SK-N-SH (cell line): ENCODE measurements at regions not wholly inside any gene's neighbourhood (a gene's known extent, or its start where the extent isn't known, plus 50 kb on each side); places are given as distances from the start of the nearest gene placed in this dataset.

ENCODE experiments used
- CTCF ChIA-PET: fragments of 300-600, 350-600 bp; formaldehyde crosslinking; extraction: SDS; loops from one replicate; lab custom pipeline; 2021; lab: Yijun Ruan, JAX
- POLR2A ChIA-PET: fragments of 350-600 bp; sonication (Branson Sonifier 250); formaldehyde crosslinking; extraction: SDS; loops from one replicate; lab custom pipeline; 2020; ENCODE audit warnings: antibody characterized with exemption, inconsistent platforms; lab: Yijun Ruan, JAX
- DNase-seq: peaks from one replicate; pipeline ENCODE4 v3.0.0; 2012
- H2AFZ ChIP-seq: fragments of 200-600 bp; sonication (generic); 2 replicates; pipeline ENCODE4 v1.8.1; 2016; ENCODE audit warnings: antibody characterized with exemption, mild to moderate bottlenecking, low read depth
- H3F3A ChIP-seq: fragments of 200-600 bp; sonication (generic); replicated peaks from 2 replicates; pipeline ENCODE3; 2016; ENCODE audit warnings: antibody characterized with exemption, mild to moderate bottlenecking; ENCODE audit not compliant: insufficient read depth
- H3K27ac ChIP-seq, 2 experiments: fragments of 200-500 bp in 1 of 2; fragments of 200-600 bp in 1 of 2; sonication (Bioruptor generic) in 1 of 2; sonication (generic), shearing (Covaris generic) in 1 of 2; 2 replicates each; pipeline versions ENCODE4 v1.5.1 to v1.6.1; 2014 to 2016; ENCODE audit warnings: low read depth in 2 of 2, inconsistent platforms in 1 of 2, low read length in 1 of 2, mild to moderate bottlenecking in 1 of 2, mixed read lengths in 1 of 2
- H3K27me3 ChIP-seq: fragments of 200-600 bp; sonication (generic), shearing (Covaris generic); 2 replicates; pipeline ENCODE4 v1.6.1; 2016; ENCODE audit warnings: mixed run types; ENCODE audit not compliant: insufficient read depth
- H3K36me3 ChIP-seq, 2 experiments: fragments of 200-500 bp in 1 of 2; fragments of 200-600 bp in 1 of 2; sonication (Bioruptor generic) in 1 of 2; sonication (generic) in 1 of 2; replicated peaks in 1 of 2; 2 replicates each; pipeline versions ENCODE3 to v1.5.1; 2014 to 2016; ENCODE audit warnings: low read length in 1 of 2, mild to moderate bottlenecking in 1 of 2; ENCODE audit not compliant: insufficient read depth in 2 of 2, control insufficient read depth in 1 of 2
- H3K4me1 ChIP-seq, 2 experiments: fragments of 200-500 bp in 1 of 2; fragments of 200-600 bp in 1 of 2; sonication (Bioruptor generic) in 1 of 2; sonication (generic), shearing (Covaris generic) in 1 of 2; 2 replicates each; pipeline versions ENCODE4 v1.5.1 to v1.6.1; 2014 to 2016; ENCODE audit warnings: low read depth in 1 of 2, low read length in 1 of 2, mixed run types in 1 of 2; ENCODE audit not compliant: insufficient read depth in 2 of 2, control insufficient read depth in 1 of 2
- H3K4me2 ChIP-seq: fragments of 200-600 bp; sonication (generic), shearing (Covaris generic); 2 replicates; pipeline ENCODE4 v1.6.1; 2017; ENCODE audit warnings: mixed run types
- H3K4me3 ChIP-seq, 2 experiments: fragments of 200-500 bp in 1 of 2; fragments of 200-600 bp in 1 of 2; sonication (Bioruptor generic) in 1 of 2; sonication (generic), shearing (Covaris generic) in 1 of 2; 2 replicates each; pipeline versions ENCODE4 v1.5.1 to v1.8.1; 2014 to 2016; ENCODE audit warnings: low read depth in 2 of 2, inconsistent platforms in 1 of 2, low read length in 1 of 2, mild to moderate bottlenecking in 1 of 2, mixed read lengths in 1 of 2, moderate library complexity in 1 of 2
- H3K79me2 ChIP-seq: fragments of 200-600 bp; sonication (generic); 2 replicates; pipeline ENCODE4 v1.8.1; 2017; ENCODE audit warnings: mild to moderate bottlenecking; ENCODE audit not compliant: insufficient read depth
- H3K9ac ChIP-seq: fragments of 200-600 bp; sonication (generic); 2 replicates; pipeline ENCODE4 v1.6.1; 2017; ENCODE audit warnings: mixed run types
- H3K9me2 ChIP-seq: fragments of 200-600 bp; sonication (generic); 2 replicates; pipeline ENCODE4 v1.6.1; 2017; ENCODE audit warnings: mixed run types
- H3K9me3 ChIP-seq: fragments of 200-600 bp; sonication (generic); 2 replicates; pipeline ENCODE4 v1.6.1; 2017; ENCODE audit warnings: mixed run types, mild to moderate bottlenecking, moderate library complexity
- H4K20me1 ChIP-seq: fragments of 200-600 bp; sonication (generic); 2 replicates; pipeline ENCODE4 v1.6.1; 2017; ENCODE audit warnings: mild to moderate bottlenecking, mixed run types; ENCODE audit not compliant: insufficient read depth
- CHD2 ChIP-seq: fragments of 150-350 bp; IDR thresholded peaks from 2 replicates; pipeline ENCODE4 v1.6.1; 2018; ENCODE audit warnings: low read length; ENCODE audit not compliant: partially characterized antibody
- ELF1 ChIP-seq: IDR thresholded peaks from 2 replicates; pipeline ENCODE4 v1.4.0; 2012
- EZH2phosphoT487 ChIP-seq: fragments of 200-600 bp; sonication (generic); IDR thresholded peaks from 2 replicates; pipeline ENCODE4 v1.6.1; 2017; ENCODE audit warnings: low read depth, mixed run types, mild to moderate bottlenecking, antibody characterized with exemption, moderate library complexity, borderline replicate concordance
- FOSL2 ChIP-seq: IDR thresholded peaks from 2 replicates; pipeline ENCODE4 v1.4.0; 2012; ENCODE audit warnings: low read depth, mild to moderate bottlenecking, moderate library complexity, borderline replicate concordance
- FOXJ3 ChIP-seq: sonication (generic); formaldehyde crosslinking; IDR thresholded peaks from 2 replicates; pipeline ENCODE4 v1.5.1; 2020; ENCODE audit warnings: mild to moderate bottlenecking, missing genetic modification reagents
- FOXM1 ChIP-seq: IDR thresholded peaks from 2 replicates; pipeline ENCODE4 v1.4.0; 2012; ENCODE audit warnings: low read depth, mild to moderate bottlenecking
- GABPA ChIP-seq: IDR thresholded peaks from 2 replicates; pipeline ENCODE4 v1.4.0; 2012; ENCODE audit warnings: low read depth, mild to moderate bottlenecking
- JUND ChIP-seq: IDR thresholded peaks from 2 replicates; pipeline ENCODE4 v1.4.0; 2012
- MEF2A ChIP-seq: IDR thresholded peaks from 2 replicates; pipeline ENCODE4 v1.4.0; 2012; ENCODE audit warnings: low read depth, borderline replicate concordance
- NRF1 ChIP-seq: IDR thresholded peaks from 2 replicates; pipeline ENCODE4 v1.6.1; 2012; ENCODE audit warnings: low read depth, mild to moderate bottlenecking, low read length
- RAD21 ChIP-seq: IDR thresholded peaks from 2 replicates; pipeline ENCODE4 v1.6.1; 2012; ENCODE audit warnings: mild to moderate bottlenecking, low read length
- RCOR1 ChIP-seq: fragments of 150-350 bp; IDR thresholded peaks from 2 replicates; pipeline ENCODE4 v1.6.1; 2017; ENCODE audit warnings: antibody characterized with exemption, low read length
- TCF12 ChIP-seq: IDR thresholded peaks from 2 replicates; pipeline ENCODE4 v1.4.0; 2012
- ZBTB33 ChIP-seq: IDR thresholded peaks from 2 replicates; pipeline ENCODE4 v1.4.0; 2012; ENCODE audit warnings: low read depth, borderline replicate concordance
- WGBS: methylation state at CpG from one replicate; pipeline ENCODE4 v1.1.6; 2017; ENCODE audit warnings: low lambda C conversion rate; 5-methylcytosine and 5-hydroxymethylcytosine counted together
- TF ChIP-seq, protein P1 (sequence below): IDR thresholded peaks from 2 replicates; pipeline ENCODE4 v1.4.0; 2012; ENCODE audit warnings: low read depth, borderline replicate concordance
- TF ChIP-seq, protein P2 (sequence below): IDR thresholded peaks from 2 replicates; pipeline ENCODE4 v1.6.1; 2012; ENCODE audit warnings: mild to moderate bottlenecking, low read depth, low read length, moderate library complexity

GRCh38 chr2:47251404-47251675 is 75.0 kb upstream of the CALM2 start:
- DNase-seq = no peak
- POLR2A ChIA-PET = interaction anchor here (0.7 kb wide), 1 partner anchor 1897 kb away, joined by 3 read pairs; no protein-coding TSS in a partner anchor

More at GRCh38 chr2:47251404-47251675, 75.0 kb upstream of the CALM2 start:
- no peak overlapping the region for H2AFZ ChIP-seq
- no peak overlapping the region for H3K9ac ChIP-seq
- no peaks in the 10 kb centered on the region for H4K20me1 ChIP-seq
- H3K27me3 ChIP-seq = no peaks in the 10 kb centered on the region
- no peaks in the 10 kb centered on the region for H3K36me3 ChIP-seq
- WGBS = 69% methylated on average over 3 of the region's 3 CpGs
- H3K9me2 ChIP-seq = no peaks in the 10 kb centered on the region
- no peaks in the 10 kb centered on the region for H3F3A ChIP-seq
- CTCF ChIA-PET = no interaction called here
- H3K79me2 ChIP-seq = no peaks in the 10 kb centered on the region
- no peaks in the 10 kb centered on the region for H3K9me3 ChIP-seq
- peaks cover 5 to 17% of the 10 kb centered on the region in 2 experiments; a peak in 2 of 4 replicates for H3K4me1 ChIP-seq
- TF ChIP-seq RCOR1 = no peak
- TF ChIP-seq, protein P1, sequence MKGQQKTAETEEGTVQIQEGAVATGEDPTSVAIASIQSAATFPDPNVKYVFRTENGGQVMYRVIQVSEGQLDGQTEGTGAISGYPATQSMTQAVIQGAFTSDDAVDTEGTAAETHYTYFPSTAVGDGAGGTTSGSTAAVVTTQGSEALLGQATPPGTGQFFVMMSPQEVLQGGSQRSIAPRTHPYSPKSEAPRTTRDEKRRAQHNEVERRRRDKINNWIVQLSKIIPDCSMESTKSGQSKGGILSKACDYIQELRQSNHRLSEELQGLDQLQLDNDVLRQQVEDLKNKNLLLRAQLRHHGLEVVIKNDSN = no peak
- TF ChIP-seq TCF12 = no peak
- no peak for TF ChIP-seq FOSL2
- TF ChIP-seq FOXM1 = no peak
- no peak for TF ChIP-seq CHD2
- TF ChIP-seq JUND = no peak
- no peak for TF ChIP-seq MEF2A
- no peak for TF ChIP-seq FOXJ3 (CRISPR knock-in tag)
- TF ChIP-seq GABPA = no peak
- no peak for TF ChIP-seq RAD21
- no peak for TF ChIP-seq EZH2phosphoT487
- TF ChIP-seq, protein P2, sequence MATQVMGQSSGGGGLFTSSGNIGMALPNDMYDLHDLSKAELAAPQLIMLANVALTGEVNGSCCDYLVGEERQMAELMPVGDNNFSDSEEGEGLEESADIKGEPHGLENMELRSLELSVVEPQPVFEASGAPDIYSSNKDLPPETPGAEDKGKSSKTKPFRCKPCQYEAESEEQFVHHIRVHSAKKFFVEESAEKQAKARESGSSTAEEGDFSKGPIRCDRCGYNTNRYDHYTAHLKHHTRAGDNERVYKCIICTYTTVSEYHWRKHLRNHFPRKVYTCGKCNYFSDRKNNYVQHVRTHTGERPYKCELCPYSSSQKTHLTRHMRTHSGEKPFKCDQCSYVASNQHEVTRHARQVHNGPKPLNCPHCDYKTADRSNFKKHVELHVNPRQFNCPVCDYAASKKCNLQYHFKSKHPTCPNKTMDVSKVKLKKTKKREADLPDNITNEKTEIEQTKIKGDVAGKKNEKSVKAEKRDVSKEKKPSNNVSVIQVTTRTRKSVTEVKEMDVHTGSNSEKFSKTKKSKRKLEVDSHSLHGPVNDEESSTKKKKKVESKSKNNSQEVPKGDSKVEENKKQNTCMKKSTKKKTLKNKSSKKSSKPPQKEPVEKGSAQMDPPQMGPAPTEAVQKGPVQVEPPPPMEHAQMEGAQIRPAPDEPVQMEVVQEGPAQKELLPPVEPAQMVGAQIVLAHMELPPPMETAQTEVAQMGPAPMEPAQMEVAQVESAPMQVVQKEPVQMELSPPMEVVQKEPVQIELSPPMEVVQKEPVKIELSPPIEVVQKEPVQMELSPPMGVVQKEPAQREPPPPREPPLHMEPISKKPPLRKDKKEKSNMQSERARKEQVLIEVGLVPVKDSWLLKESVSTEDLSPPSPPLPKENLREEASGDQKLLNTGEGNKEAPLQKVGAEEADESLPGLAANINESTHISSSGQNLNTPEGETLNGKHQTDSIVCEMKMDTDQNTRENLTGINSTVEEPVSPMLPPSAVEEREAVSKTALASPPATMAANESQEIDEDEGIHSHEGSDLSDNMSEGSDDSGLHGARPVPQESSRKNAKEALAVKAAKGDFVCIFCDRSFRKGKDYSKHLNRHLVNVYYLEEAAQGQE = no peak
- TF ChIP-seq NRF1 = no peak
- no peak for TF ChIP-seq ZBTB33
- no peak for TF ChIP-seq ELF1
- TF ChIP-seq, all 33 proteins: peak for 0
- Histone ChIP-seq H3K4me3 (no peak overlapping the region), H3K27ac (no peak overlapping the region), H3K4me2 (no peak overlapping the region)
